Chondrocyte (in vitro differentiated cells): ENCODE measurements at regions not wholly inside any gene's neighbourhood (a gene's known extent, or its start where the extent isn't known, plus 50 kb on each side); places are given as distances from the start of the nearest gene placed in this dataset.
"Not testable (repeated sequence)": the region's sequence is repeated elsewhere in the genome, so short reads cannot be mapped to it uniquely, and the experiment has no call there.

ENCODE experiments used
- DNase-seq: peaks from one replicate; pipeline ENCODE4 v3.0.0; 2021; ENCODE audit warnings: mixed read lengths, low spot score
- H3K27ac Mint-ChIP-seq: one replicate; pipeline ENCODE4 v1.8.0; 2021; ENCODE audit warnings: mild to moderate bottlenecking, moderate library complexity, mixed read lengths; ENCODE audit not compliant: unreplicated experiment
- H3K27me3 Mint-ChIP-seq: 2 replicates; pipeline ENCODE4 v1.8.0; 2021; ENCODE audit warnings: low read depth, mixed read lengths
- H3K36me3 Mint-ChIP-seq: 2 replicates; pipeline ENCODE4 v1.8.0; 2021; ENCODE audit warnings: low read depth, mixed read lengths
- H3K4me1 Mint-ChIP-seq: 2 replicates; pipeline ENCODE4 v1.8.0; 2021; ENCODE audit warnings: low read depth, mild to moderate bottlenecking, mixed read lengths
- H3K4me3 Mint-ChIP-seq: one replicate; pipeline ENCODE4 v1.8.0; 2021; ENCODE audit warnings: mild to moderate bottlenecking, moderate library complexity, mixed read lengths; ENCODE audit not compliant: unreplicated experiment
- H3K9me3 Mint-ChIP-seq: 2 replicates; pipeline ENCODE4 v1.8.0; 2021; ENCODE audit warnings: low read depth, mixed read lengths
- TF ChIP-seq, protein P1 (sequence below): fragments of 200-600 bp; sonication (generic); IDR thresholded peaks from 2 replicates; pipeline ENCODE4 v1.5.0; 2021; ENCODE audit warnings: antibody characterized with exemption, mild to moderate bottlenecking, moderate library complexity

DNA sequence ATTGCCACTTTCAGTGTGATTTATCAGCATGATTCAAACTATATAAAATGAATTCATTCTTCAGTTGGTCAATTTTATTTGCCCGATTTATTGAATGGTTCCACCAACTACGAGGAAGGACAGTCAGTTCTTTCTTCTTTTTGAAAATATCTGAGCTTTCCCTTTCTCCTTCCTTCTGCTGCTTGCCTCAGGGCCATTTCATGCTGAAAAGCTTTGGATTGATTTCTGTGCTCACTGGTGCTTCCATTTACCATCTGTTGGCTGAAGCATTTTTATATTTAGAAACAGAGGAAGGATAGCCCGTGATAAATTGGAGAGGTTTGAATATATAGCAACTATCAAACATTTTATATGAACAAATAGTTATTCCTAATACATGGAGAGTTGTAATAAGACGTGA is 68.9 kb upstream of the ADAMTS5 start:
- no peaks in the 10 kb centered on the region for H3K36me3 Mint-ChIP-seq
- TF ChIP-seq, protein P1, sequence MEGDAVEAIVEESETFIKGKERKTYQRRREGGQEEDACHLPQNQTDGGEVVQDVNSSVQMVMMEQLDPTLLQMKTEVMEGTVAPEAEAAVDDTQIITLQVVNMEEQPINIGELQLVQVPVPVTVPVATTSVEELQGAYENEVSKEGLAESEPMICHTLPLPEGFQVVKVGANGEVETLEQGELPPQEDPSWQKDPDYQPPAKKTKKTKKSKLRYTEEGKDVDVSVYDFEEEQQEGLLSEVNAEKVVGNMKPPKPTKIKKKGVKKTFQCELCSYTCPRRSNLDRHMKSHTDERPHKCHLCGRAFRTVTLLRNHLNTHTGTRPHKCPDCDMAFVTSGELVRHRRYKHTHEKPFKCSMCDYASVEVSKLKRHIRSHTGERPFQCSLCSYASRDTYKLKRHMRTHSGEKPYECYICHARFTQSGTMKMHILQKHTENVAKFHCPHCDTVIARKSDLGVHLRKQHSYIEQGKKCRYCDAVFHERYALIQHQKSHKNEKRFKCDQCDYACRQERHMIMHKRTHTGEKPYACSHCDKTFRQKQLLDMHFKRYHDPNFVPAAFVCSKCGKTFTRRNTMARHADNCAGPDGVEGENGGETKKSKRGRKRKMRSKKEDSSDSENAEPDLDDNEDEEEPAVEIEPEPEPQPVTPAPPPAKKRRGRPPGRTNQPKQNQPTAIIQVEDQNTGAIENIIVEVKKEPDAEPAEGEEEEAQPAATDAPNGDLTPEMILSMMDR, result no peak
- DNase-seq, result no peak
- H3K27ac Mint-ChIP-seq, result peak overlapping the region; percentile 9
- H3K27me3 Mint-ChIP-seq, result no peaks in the 10 kb centered on the region
- H3K9me3 Mint-ChIP-seq, result peaks cover 3% of the 10 kb centered on the region
- peaks cover 17% of the 10 kb centered on the region for H3K4me1 Mint-ChIP-seq
- H3K4me3 Mint-ChIP-seq, result no peak overlapping the region

- H3K27ac Mint-ChIP-seq, result no peak overlapping the region
- H3K36me3 Mint-ChIP-seq, result no peaks in the 10 kb centered on the region
- no peaks in the 10 kb centered on the region for H3K27me3 Mint-ChIP-seq
- DNase-seq, result no peak
- no peak overlapping the region for H3K4me3 Mint-ChIP-seq
- TF ChIP-seq, protein P1, result no peak
- H3K4me1 Mint-ChIP-seq, result peaks cover 17% of the 10 kb centered on the region
- H3K9me3 Mint-ChIP-seq, result peaks cover 3% of the 10 kb centered on the region
Observed at GRCh38 chr21:27034796-27035195, 67.9 kb upstream of the ADAMTS5 start.

- no peak overlapping the region for H3K27ac Mint-ChIP-seq
- H3K4me3 Mint-ChIP-seq, result no peak overlapping the region
- no peaks in the 10 kb centered on the region for H3K36me3 Mint-ChIP-seq
- peaks cover 17% of the 10 kb centered on the region for H3K4me1 Mint-ChIP-seq
- H3K27me3 Mint-ChIP-seq, result no peaks in the 10 kb centered on the region
- DNase-seq, result no peak
- TF ChIP-seq, protein P1, result no peak
- no peaks in the 10 kb centered on the region for H3K9me3 Mint-ChIP-seq
Observed at GRCh38 chr21:27033471-27033870, 66.6 kb upstream of the ADAMTS5 start.

GRCh38 chr21:27026501-27026900 is 59.6 kb upstream of the ADAMTS5 start:
- H3K4me3 Mint-ChIP-seq, result no peak overlapping the region
- no peaks in the 10 kb centered on the region for H3K9me3 Mint-ChIP-seq
- no peak for DNase-seq
- TF ChIP-seq, protein P1, result no peak
- peaks cover 46% of the 10 kb centered on the region for H3K4me1 Mint-ChIP-seq
- H3K27me3 Mint-ChIP-seq, result no peaks in the 10 kb centered on the region
- no peaks in the 10 kb centered on the region for H3K36me3 Mint-ChIP-seq
- no peak overlapping the region for H3K27ac Mint-ChIP-seq

DNA sequence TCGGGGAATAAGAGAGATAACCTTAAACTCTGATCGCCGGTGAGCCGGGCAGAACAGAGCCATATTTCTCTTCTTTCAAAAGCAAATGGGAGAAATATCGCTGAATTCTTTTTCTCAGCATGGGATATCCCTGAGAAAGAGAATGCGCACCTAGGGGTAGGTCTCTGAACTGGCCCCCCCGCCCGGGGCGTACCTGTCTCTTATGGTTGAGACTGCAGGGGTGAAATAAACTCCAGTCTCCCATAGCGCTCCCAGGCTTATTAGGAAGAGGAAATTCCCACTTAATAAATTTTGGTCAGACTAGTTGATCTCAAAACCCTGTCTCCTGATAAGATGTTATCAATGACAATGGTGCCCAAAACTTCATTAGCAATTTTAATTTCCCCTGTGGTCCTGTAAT is 58.8 kb upstream of the ADAMTS5 start:
- not testable (repeated sequence) for H3K27me3 Mint-ChIP-seq, DNase-seq, H3K9me3 Mint-ChIP-seq, H3K36me3 Mint-ChIP-seq, H3K27ac Mint-ChIP-seq, H3K4me3 Mint-ChIP-seq
- H3K4me1 Mint-ChIP-seq, result peaks cover 52% of the 10 kb centered on the region

- TF ChIP-seq, protein P1, result no peak
- Mint-ChIP-seq H3K27me3 (no peaks in the 10 kb centered on the region), H3K4me3 (no peak overlapping the region), H3K27ac (peak overlapping the region; percentile 43), H3K36me3 (no peaks in the 10 kb centered on the region), H3K9me3 (no peaks in the 10 kb centered on the region), H3K4me1 (peaks cover 52% of the 10 kb centered on the region)
- DNase-seq, result no peak
Observed at GRCh38 chr21:27024971-27025370, 58.1 kb upstream of the ADAMTS5 start.
